ENCODE measurements at regions not wholly inside any gene's neighbourhood (a gene's known extent, or its start where the extent isn't known, plus 50 kb on each side); places are given as distances from the start of the nearest gene placed in this dataset.
A peak's percentile ranks its signal among the peaks of the same experiment; 100 is the strongest.
"Not testable (repeated sequence)": the region's sequence is repeated elsewhere in the genome, so short reads cannot be mapped to it uniquely, and the experiment has no call there.

- H3K4me1 ChIP-seq, result peaks cover 17% of the 10 kb centered on the region
- no peak overlapping the region for H3K4me3 ChIP-seq
- H3K27me3 ChIP-seq (ENCODE audit: low read depth), result no peaks in the 10 kb centered on the region
- DNase-seq, result no peak
- intact Hi-C loops (cut with micrococcal nuclease), result no loop called here
- no peaks in the 10 kb centered on the region for H3K9me3 ChIP-seq (replicated peaks)
- TF ChIP-seq, protein P1, sequence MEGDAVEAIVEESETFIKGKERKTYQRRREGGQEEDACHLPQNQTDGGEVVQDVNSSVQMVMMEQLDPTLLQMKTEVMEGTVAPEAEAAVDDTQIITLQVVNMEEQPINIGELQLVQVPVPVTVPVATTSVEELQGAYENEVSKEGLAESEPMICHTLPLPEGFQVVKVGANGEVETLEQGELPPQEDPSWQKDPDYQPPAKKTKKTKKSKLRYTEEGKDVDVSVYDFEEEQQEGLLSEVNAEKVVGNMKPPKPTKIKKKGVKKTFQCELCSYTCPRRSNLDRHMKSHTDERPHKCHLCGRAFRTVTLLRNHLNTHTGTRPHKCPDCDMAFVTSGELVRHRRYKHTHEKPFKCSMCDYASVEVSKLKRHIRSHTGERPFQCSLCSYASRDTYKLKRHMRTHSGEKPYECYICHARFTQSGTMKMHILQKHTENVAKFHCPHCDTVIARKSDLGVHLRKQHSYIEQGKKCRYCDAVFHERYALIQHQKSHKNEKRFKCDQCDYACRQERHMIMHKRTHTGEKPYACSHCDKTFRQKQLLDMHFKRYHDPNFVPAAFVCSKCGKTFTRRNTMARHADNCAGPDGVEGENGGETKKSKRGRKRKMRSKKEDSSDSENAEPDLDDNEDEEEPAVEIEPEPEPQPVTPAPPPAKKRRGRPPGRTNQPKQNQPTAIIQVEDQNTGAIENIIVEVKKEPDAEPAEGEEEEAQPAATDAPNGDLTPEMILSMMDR (IDR thresholded peaks at IDR 0.05; ENCODE audit: borderline replicate concordance), result no peak
- no peaks in the 10 kb centered on the region for H3K36me3 ChIP-seq
- H3K27ac ChIP-seq (replicated peaks), result peak overlapping the region; percentile 45
Measured at GRCh38 chr9:75490326-75490725, 400.1 kb upstream of the PCSK5 start.

GRCh38 chr9:75491533-75491932 lies 398.9 kb upstream of the PCSK5 start:
- TF ChIP-seq, protein P1 (IDR thresholded peaks at IDR 0.05; ENCODE audit: borderline replicate concordance), result no peak
- H3K27me3 ChIP-seq (ENCODE audit: low read depth), result no peaks in the 10 kb centered on the region
- intact Hi-C loops (cut with micrococcal nuclease), result no loop called here
- no peak overlapping the region for H3K4me3 ChIP-seq
- DNase-seq, result no peak
- H3K4me1 ChIP-seq, result peaks cover 17% of the 10 kb centered on the region
- no peaks in the 10 kb centered on the region for H3K36me3 ChIP-seq
- H3K9me3 ChIP-seq (replicated peaks), result no peaks in the 10 kb centered on the region
- peak overlapping the region; percentile 45 for H3K27ac ChIP-seq (replicated peaks)

DNA sequence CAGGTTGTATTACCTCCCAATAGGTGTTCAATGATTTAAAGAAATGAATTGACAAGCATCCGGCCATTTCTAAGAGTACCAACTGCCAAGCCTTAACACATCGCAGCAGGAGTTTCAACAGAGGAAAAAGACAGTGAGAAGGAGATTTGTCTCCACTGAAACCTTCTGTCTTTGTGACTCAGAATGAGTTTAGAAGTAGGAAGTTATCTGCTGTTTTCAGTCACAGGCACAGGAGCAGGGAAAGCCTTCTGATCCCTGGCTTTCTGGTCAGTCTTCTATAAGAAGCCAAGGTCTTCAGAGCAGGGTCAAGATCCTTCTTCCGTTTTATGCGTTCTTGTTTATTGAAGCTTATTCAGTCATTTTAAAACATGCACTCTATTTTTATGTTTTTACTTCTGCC lies 390.7 kb upstream of the PCSK5 start:
- no peaks in the 10 kb centered on the region for H3K9me3 ChIP-seq (replicated peaks)
- H3K27ac ChIP-seq (replicated peaks), result peak overlapping the region; percentile 61
- TF ChIP-seq, protein P1 (IDR thresholded peaks at IDR 0.05; ENCODE audit: borderline replicate concordance), result no peak
- H3K27me3 ChIP-seq (ENCODE audit: low read depth), result no peaks in the 10 kb centered on the region
- DNase-seq, result no peak
- no peak overlapping the region for H3K4me3 ChIP-seq
- H3K4me1 ChIP-seq, result no peaks in the 10 kb centered on the region
- intact Hi-C loops (cut with micrococcal nuclease), result no loop called here
- no peaks in the 10 kb centered on the region for H3K36me3 ChIP-seq

- Histone ChIP-seq H3K27me3 (ENCODE audit: low read depth) (no peaks in the 10 kb centered on the region), H3K27ac (replicated peaks) (peak overlapping the region; percentile 61), H3K4me3 (no peak overlapping the region), H3K36me3 (no peaks in the 10 kb centered on the region), H3K4me1 (no peaks in the 10 kb centered on the region), H3K9me3 (replicated peaks) (no peaks in the 10 kb centered on the region)
- no peak for DNase-seq
- TF ChIP-seq, protein P1 (IDR thresholded peaks at IDR 0.05; ENCODE audit: borderline replicate concordance), result no peak
- intact Hi-C loops (cut with micrococcal nuclease), result no loop called here
Measured at GRCh38 chr9:75500479-75500878, 390.0 kb upstream of the PCSK5 start.

DNA sequence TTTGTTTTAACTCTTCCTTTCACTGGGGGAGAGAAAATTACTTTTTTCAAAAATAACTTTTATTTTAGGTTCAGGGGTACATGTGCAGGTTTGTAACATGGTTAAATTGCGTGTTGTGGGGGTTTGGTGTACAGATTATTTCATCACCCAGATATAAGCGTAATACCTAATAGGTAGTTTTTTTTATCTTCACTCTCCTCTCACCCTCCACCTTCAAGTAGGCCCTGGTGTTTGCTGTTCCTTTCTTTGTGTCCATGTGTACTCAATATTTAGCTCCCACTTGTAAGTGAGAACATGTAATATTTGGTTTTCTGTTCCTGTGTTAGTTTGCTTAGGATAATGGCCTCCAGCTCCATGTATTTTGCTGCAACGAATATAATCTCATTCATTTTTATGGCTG lies 389.5 kb upstream of the PCSK5 start:
- H3K36me3 ChIP-seq; H3K9me3 ChIP-seq (replicated peaks); DNase-seq; H3K4me1 ChIP-seq; H3K4me3 ChIP-seq; intact Hi-C loops (cut with micrococcal nuclease); H3K27me3 ChIP-seq (ENCODE audit: low read depth): not testable (repeated sequence)
- peak overlapping the region; percentile 61 for H3K27ac ChIP-seq (replicated peaks)

- Histone ChIP-seq H3K36me3 (no peaks in the 10 kb centered on the region), H3K4me3 (no peak overlapping the region), H3K9me3 (replicated peaks) (peaks cover 23% of the 10 kb centered on the region), H3K27ac (replicated peaks) (no peak overlapping the region), H3K27me3 (ENCODE audit: low read depth) (no peaks in the 10 kb centered on the region), H3K4me1 (no peaks in the 10 kb centered on the region)
- DNase-seq, result no peak
- TF ChIP-seq, protein P1 (IDR thresholded peaks at IDR 0.05; ENCODE audit: borderline replicate concordance), result no peak
- intact Hi-C loops (cut with micrococcal nuclease), result no loop called here
Measured at GRCh38 chr9:75504721-75505120, 385.8 kb upstream of the PCSK5 start.

Measured in left ventricle myocardium inferior (tissue), 1 donor.